22Rv1 (cell line): ENCODE measurements at regions not wholly inside any gene's neighbourhood (a gene's known extent, or its start where the extent isn't known, plus 50 kb on each side); places are given as distances from the start of the nearest gene placed in this dataset.

ENCODE experiments used
- H3K27ac ChIP-seq: fragments of 450-650 bp; 2 replicates; pipeline ENCODE4 v1.5.1; 2017
- ZFX ChIP-seq: fragments of 450-650 bp; IDR thresholded peaks from 2 replicates; pipeline ENCODE4 v1.6.1; 2017; ENCODE audit warnings: antibody characterized with exemption, borderline replicate concordance
- TF ChIP-seq, protein P1 (sequence below): fragments of 450-650 bp; IDR thresholded peaks from 2 replicates; pipeline ENCODE4 v1.5.1; 2017; ENCODE audit warnings: mild to moderate bottlenecking

GRCh38 chr16:82535764-82536163 is 91.0 kb upstream of the CDH13 start:
- no peak overlapping the region for H3K27ac ChIP-seq
- TF ChIP-seq, protein P1, sequence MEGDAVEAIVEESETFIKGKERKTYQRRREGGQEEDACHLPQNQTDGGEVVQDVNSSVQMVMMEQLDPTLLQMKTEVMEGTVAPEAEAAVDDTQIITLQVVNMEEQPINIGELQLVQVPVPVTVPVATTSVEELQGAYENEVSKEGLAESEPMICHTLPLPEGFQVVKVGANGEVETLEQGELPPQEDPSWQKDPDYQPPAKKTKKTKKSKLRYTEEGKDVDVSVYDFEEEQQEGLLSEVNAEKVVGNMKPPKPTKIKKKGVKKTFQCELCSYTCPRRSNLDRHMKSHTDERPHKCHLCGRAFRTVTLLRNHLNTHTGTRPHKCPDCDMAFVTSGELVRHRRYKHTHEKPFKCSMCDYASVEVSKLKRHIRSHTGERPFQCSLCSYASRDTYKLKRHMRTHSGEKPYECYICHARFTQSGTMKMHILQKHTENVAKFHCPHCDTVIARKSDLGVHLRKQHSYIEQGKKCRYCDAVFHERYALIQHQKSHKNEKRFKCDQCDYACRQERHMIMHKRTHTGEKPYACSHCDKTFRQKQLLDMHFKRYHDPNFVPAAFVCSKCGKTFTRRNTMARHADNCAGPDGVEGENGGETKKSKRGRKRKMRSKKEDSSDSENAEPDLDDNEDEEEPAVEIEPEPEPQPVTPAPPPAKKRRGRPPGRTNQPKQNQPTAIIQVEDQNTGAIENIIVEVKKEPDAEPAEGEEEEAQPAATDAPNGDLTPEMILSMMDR = no peak
- TF ChIP-seq ZFX = no peak

DNA sequence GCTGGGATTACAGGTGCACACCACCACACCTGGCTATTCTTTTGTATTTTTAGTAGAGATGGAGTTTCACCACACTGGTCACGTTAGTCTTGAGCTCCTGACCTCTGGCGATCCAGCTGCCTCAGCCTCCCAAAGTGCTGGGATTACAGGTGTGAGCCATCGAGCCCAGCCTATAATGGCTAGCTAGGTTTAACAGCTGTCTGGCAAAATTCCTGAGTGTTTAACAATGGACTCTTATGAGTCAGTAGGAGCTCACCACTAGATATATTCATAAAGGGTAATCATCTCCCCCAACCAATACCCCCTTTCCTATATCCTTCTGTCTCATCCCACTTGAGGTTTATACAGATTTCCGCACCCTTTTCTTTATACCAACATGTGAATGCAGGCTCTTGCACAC is 91.5 kb upstream of the CDH13 start:
- no peak overlapping the region for H3K27ac ChIP-seq
- TF ChIP-seq, protein P1 = no peak
- TF ChIP-seq ZFX = no peak

- TF ChIP-seq, protein P1 = no peak
- no peak for TF ChIP-seq ZFX
- H3K27ac ChIP-seq = no peak overlapping the region
Observed at GRCh38 chr16:82533189-82533588, 93.6 kb upstream of the CDH13 start.

GRCh38 chr16:82530883-82531282 is 95.9 kb upstream of the CDH13 start:
- no peak for TF ChIP-seq ZFX
- TF ChIP-seq, protein P1 = no peak
- no peak overlapping the region for H3K27ac ChIP-seq

DNA sequence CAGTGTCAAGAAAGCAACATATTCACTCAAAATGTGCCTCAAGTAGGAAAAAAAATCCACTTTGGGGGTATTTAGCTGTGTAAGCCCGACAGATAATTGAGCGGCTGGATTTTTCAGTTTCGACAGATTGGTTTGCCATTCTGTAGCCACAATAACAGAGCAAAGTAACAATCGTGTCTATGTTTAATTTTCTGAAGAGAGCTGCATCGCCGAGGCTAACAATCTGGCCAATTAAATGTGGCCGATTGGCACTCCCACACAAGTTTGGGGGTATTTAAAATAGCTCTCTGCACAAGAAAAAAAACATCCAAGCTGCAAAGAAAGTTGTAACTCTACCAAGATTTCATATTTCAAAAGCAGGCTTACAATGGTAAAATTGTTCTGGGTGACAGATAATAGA is 99.7 kb upstream of the CDH13 start:
- TF ChIP-seq, protein P1 = no peak
- TF ChIP-seq ZFX = no peak

DNA sequence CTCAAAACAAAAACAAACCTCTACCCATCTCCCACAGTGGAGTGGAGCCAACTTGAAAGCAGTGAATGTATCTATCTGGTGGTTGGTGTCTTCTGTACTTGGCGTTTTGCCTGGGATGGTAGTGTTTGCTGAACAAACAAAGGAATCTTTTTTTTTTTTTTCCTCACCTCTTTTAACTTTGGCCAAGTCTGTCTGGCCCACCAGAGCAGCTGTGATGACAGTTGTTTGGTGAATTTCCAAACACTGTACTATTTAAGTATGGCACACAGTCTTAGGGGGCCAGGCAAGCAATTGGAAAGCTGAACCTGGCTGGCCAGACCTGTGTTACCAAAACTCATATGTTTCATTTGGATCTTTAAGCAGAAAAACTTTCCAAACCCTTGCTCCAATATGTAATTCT is 101.8 kb upstream of the CDH13 start:
- no peak for TF ChIP-seq ZFX
- H3K27ac ChIP-seq = no peak overlapping the region

More for the DNA sequence above, 99.7 kb upstream of the CDH13 start:
- H3K27ac ChIP-seq = no peak overlapping the region

DNA sequence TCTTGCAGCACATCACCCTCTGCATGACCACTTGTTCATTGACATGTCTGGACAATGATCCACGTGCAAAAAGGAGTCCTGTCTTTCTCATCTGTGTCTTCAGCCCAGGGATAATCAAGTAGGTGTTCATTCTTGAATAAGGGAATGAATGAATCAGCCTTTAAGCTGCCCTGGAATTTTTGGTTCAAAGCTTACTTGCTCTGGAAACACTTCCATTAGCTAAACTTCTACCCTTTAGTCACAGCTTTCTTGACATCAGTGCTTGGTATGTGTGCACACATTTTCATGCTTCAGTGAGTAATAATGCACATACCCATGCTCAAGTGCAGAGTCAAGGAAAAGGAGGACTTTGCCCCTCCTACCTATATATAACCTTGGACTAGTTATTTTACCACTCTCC is 103.0 kb upstream of the CDH13 start:
- TF ChIP-seq, protein P1 = no peak
- TF ChIP-seq ZFX = no peak

GRCh38 chr16:82522026-82522425 is 104.7 kb upstream of the CDH13 start:
- TF ChIP-seq, protein P1 = no peak
- no peak for TF ChIP-seq ZFX
- no peak overlapping the region for H3K27ac ChIP-seq

More for the DNA sequence above, 103.0 kb upstream of the CDH13 start:
- H3K27ac ChIP-seq = no peak overlapping the region
